ENCODE measurements at regions not wholly inside any gene's neighbourhood (a gene's known extent, or its start where the extent isn't known, plus 50 kb on each side); places are given as distances from the start of the nearest gene placed in this dataset.

- DNase-seq, result no peak
Observed at GRCh38 chr11:101199416-101199815, 69.8 kb upstream of the PGR start.

- no peak for DNase-seq
Observed at GRCh38 chr11:101195294-101195693, 65.7 kb upstream of the PGR start.

GRCh38 chr11:101188801-101189200, 59.2 kb upstream of the PGR start:
- DNase-seq, result no peak

- no peak for DNase-seq
Observed at GRCh38 chr11:101188173-101188572, 58.6 kb upstream of the PGR start.

- no peak for DNase-seq
Observed at GRCh38 chr11:101187748-101188147, 58.1 kb upstream of the PGR start.

- no peak for DNase-seq
Observed at GRCh38 chr11:101185985-101186384, 56.4 kb upstream of the PGR start.

GRCh38 chr11:101182467-101182866, 52.9 kb upstream of the PGR start:
- DNase-seq, result no peak

GRCh38 chr11:101180481-101180880, 50.9 kb upstream of the PGR start:
- DNase-seq, result no peak

Measured in NCI-H446 (cell line).